SK-N-SH (cell line): ENCODE measurements at regions not wholly inside any gene's neighbourhood (a gene's known extent, or its start where the extent isn't known, plus 50 kb on each side); places are given as distances from the start of the nearest gene placed in this dataset.
"Not testable (repeated sequence)": the region's sequence is repeated elsewhere in the genome, so short reads cannot be mapped to it uniquely, and the experiment has no call there.

Source experiments
- CTCF ChIA-PET: fragments of 300-600, 350-600 bp; formaldehyde crosslinking; extraction: SDS; loops from one replicate; lab custom pipeline; 2021; lab: Yijun Ruan, JAX
- POLR2A ChIA-PET: fragments of 350-600 bp; sonication (Branson Sonifier 250); formaldehyde crosslinking; extraction: SDS; loops from one replicate; lab custom pipeline; 2020; ENCODE audit warnings: antibody characterized with exemption, inconsistent platforms; lab: Yijun Ruan, JAX
- DNase-seq: peaks from one replicate; pipeline ENCODE4 v3.0.0; 2012
- H2AFZ ChIP-seq: fragments of 200-600 bp; sonication (generic); 2 replicates; pipeline ENCODE4 v1.8.1; 2016; ENCODE audit warnings: antibody characterized with exemption, mild to moderate bottlenecking, low read depth
- H3F3A ChIP-seq: fragments of 200-600 bp; sonication (generic); replicated peaks from 2 replicates; pipeline ENCODE3; 2016; ENCODE audit warnings: antibody characterized with exemption, mild to moderate bottlenecking; ENCODE audit not compliant: insufficient read depth
- H3K27ac ChIP-seq, 2 experiments: fragments of 200-500 bp in 1 of 2; fragments of 200-600 bp in 1 of 2; sonication (Bioruptor generic) in 1 of 2; sonication (generic), shearing (Covaris generic) in 1 of 2; 2 replicates each; pipeline versions ENCODE4 v1.5.1 to v1.6.1; 2014 to 2016; ENCODE audit warnings: low read depth in 2 of 2, inconsistent platforms in 1 of 2, low read length in 1 of 2, mild to moderate bottlenecking in 1 of 2, mixed read lengths in 1 of 2
- H3K27me3 ChIP-seq: fragments of 200-600 bp; sonication (generic), shearing (Covaris generic); 2 replicates; pipeline ENCODE4 v1.6.1; 2016; ENCODE audit warnings: mixed run types; ENCODE audit not compliant: insufficient read depth
- H3K36me3 ChIP-seq, 2 experiments: fragments of 200-500 bp in 1 of 2; fragments of 200-600 bp in 1 of 2; sonication (Bioruptor generic) in 1 of 2; sonication (generic) in 1 of 2; replicated peaks in 1 of 2; 2 replicates each; pipeline versions ENCODE3 to v1.5.1; 2014 to 2016; ENCODE audit warnings: low read length in 1 of 2, mild to moderate bottlenecking in 1 of 2; ENCODE audit not compliant: insufficient read depth in 2 of 2, control insufficient read depth in 1 of 2
- H3K4me1 ChIP-seq, 2 experiments: fragments of 200-500 bp in 1 of 2; fragments of 200-600 bp in 1 of 2; sonication (Bioruptor generic) in 1 of 2; sonication (generic), shearing (Covaris generic) in 1 of 2; 2 replicates each; pipeline versions ENCODE4 v1.5.1 to v1.6.1; 2014 to 2016; ENCODE audit warnings: low read depth in 1 of 2, low read length in 1 of 2, mixed run types in 1 of 2; ENCODE audit not compliant: insufficient read depth in 2 of 2, control insufficient read depth in 1 of 2
- H3K4me2 ChIP-seq: fragments of 200-600 bp; sonication (generic), shearing (Covaris generic); 2 replicates; pipeline ENCODE4 v1.6.1; 2017; ENCODE audit warnings: mixed run types
- H3K4me3 ChIP-seq, 2 experiments: fragments of 200-500 bp in 1 of 2; fragments of 200-600 bp in 1 of 2; sonication (Bioruptor generic) in 1 of 2; sonication (generic), shearing (Covaris generic) in 1 of 2; 2 replicates each; pipeline versions ENCODE4 v1.5.1 to v1.8.1; 2014 to 2016; ENCODE audit warnings: low read depth in 2 of 2, inconsistent platforms in 1 of 2, low read length in 1 of 2, mild to moderate bottlenecking in 1 of 2, mixed read lengths in 1 of 2, moderate library complexity in 1 of 2
- H3K79me2 ChIP-seq: fragments of 200-600 bp; sonication (generic); 2 replicates; pipeline ENCODE4 v1.8.1; 2017; ENCODE audit warnings: mild to moderate bottlenecking; ENCODE audit not compliant: insufficient read depth
- H3K9ac ChIP-seq: fragments of 200-600 bp; sonication (generic); 2 replicates; pipeline ENCODE4 v1.6.1; 2017; ENCODE audit warnings: mixed run types
- H3K9me2 ChIP-seq: fragments of 200-600 bp; sonication (generic); 2 replicates; pipeline ENCODE4 v1.6.1; 2017; ENCODE audit warnings: mixed run types
- H3K9me3 ChIP-seq: fragments of 200-600 bp; sonication (generic); 2 replicates; pipeline ENCODE4 v1.6.1; 2017; ENCODE audit warnings: mixed run types, mild to moderate bottlenecking, moderate library complexity
- H4K20me1 ChIP-seq: fragments of 200-600 bp; sonication (generic); 2 replicates; pipeline ENCODE4 v1.6.1; 2017; ENCODE audit warnings: mild to moderate bottlenecking, mixed run types; ENCODE audit not compliant: insufficient read depth
- CHD2 ChIP-seq: fragments of 150-350 bp; IDR thresholded peaks from 2 replicates; pipeline ENCODE4 v1.6.1; 2018; ENCODE audit warnings: low read length; ENCODE audit not compliant: partially characterized antibody
- CTCF ChIP-seq: fragments of 200-600 bp; sonication (generic); IDR thresholded peaks from 2 replicates; pipeline ENCODE4 v1.6.1; 2017; ENCODE audit warnings: antibody characterized with exemption, mild to moderate bottlenecking, moderate library complexity
- MEF2A ChIP-seq: IDR thresholded peaks from 2 replicates; pipeline ENCODE4 v1.4.0; 2012; ENCODE audit warnings: low read depth, borderline replicate concordance
- PBX3 ChIP-seq: IDR thresholded peaks from 2 replicates; pipeline ENCODE4; 2012
- POLR2AphosphoS5 ChIP-seq: IDR thresholded peaks from 2 replicates; pipeline ENCODE4 v1.6.1; 2012; ENCODE audit warnings: low read depth, low read length
- RCOR1 ChIP-seq: fragments of 150-350 bp; IDR thresholded peaks from 2 replicates; pipeline ENCODE4 v1.6.1; 2017; ENCODE audit warnings: antibody characterized with exemption, low read length
- REST ChIP-seq: IDR thresholded peaks from 2 replicates; pipeline ENCODE4 v1.6.1; 2012; ENCODE audit warnings: mild to moderate bottlenecking, low read depth, low read length, moderate library complexity
- TCF12 ChIP-seq: IDR thresholded peaks from 2 replicates; pipeline ENCODE4 v1.4.0; 2012
- TEAD4 ChIP-seq: IDR thresholded peaks from 2 replicates; pipeline ENCODE4 v1.4.0; 2012; ENCODE audit warnings: mild to moderate bottlenecking, borderline replicate concordance; ENCODE audit not compliant: insufficient read depth
- WGBS: methylation state at CpG from one replicate; pipeline ENCODE4 v1.1.6; 2017; ENCODE audit warnings: low lambda C conversion rate; 5-methylcytosine and 5-hydroxymethylcytosine counted together
- TF ChIP-seq, protein P1 (sequence below): IDR thresholded peaks from 2 replicates; pipeline ENCODE4 v1.4.0; 2012; ENCODE audit warnings: low read depth
- TF ChIP-seq, protein P2 (sequence below): IDR thresholded peaks from 2 replicates; pipeline ENCODE4 v1.4.0; 2012; ENCODE audit warnings: low read depth, borderline replicate concordance

GRCh38 chr5:53749621-53750020 lies 189.2 kb downstream of the NDUFS4 start (continued):
- TF ChIP-seq REST = no peak
- TF ChIP-seq, protein P1, sequence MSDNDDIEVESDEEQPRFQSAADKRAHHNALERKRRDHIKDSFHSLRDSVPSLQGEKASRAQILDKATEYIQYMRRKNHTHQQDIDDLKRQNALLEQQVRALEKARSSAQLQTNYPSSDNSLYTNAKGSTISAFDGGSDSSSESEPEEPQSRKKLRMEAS = no peak
- TF ChIP-seq MEF2A = no peak
- no peak for TF ChIP-seq RCOR1
- TF ChIP-seq POLR2AphosphoS5 = no peak
- no peak for TF ChIP-seq PBX3
- no peak for TF ChIP-seq CHD2

GRCh38 chr5:53752282-53752681 lies 191.8 kb downstream of the NDUFS4 start:
- H3K79me2 ChIP-seq, H3K4me2 ChIP-seq, H4K20me1 ChIP-seq, POLR2A ChIA-PET, H3K9me2 ChIP-seq, H3K4me3 ChIP-seq, H3F3A ChIP-seq, H3K4me1 ChIP-seq, H3K36me3 ChIP-seq, CTCF ChIA-PET, DNase-seq, H3K27ac ChIP-seq, H3K27me3 ChIP-seq, H3K9ac ChIP-seq, H3K9me3 ChIP-seq, H2AFZ ChIP-seq: not testable (repeated sequence)
- WGBS = 32% methylated on average over 7 of the region's 7 CpGs

DNA sequence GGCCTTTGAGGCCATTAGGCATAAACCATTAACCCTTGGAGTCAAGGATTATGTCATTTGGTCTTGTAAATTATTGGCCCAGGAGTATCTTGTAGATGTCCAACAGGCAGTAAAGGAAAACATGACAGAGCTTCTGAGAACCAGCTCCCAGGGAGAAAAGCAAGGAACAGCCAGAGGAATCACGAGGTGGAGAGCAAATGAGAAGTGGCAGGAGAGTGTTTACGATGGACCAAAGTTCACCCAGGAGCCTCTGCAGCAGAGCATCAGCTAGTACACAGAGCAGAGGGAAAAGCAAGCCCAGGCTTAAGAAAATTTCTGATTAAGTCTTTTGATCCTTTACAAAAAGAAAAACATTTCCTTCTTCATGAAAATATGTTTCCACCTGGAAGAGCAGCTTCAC lies 206.2 kb downstream of the NDUFS4 start:
- no peak overlapping the region for H2AFZ ChIP-seq
- no peaks in the 10 kb centered on the region for H3F3A ChIP-seq
- WGBS = 11% methylated on average over 2 of the region's 2 CpGs
- no peaks in the 10 kb centered on the region for H3K9me3 ChIP-seq
- no peaks in the 10 kb centered on the region for H3K36me3 ChIP-seq
- H3K9ac ChIP-seq = no peak overlapping the region
- CTCF ChIA-PET = no interaction called here
- POLR2A ChIA-PET = no interaction called here
- H3K4me2 ChIP-seq = no peak overlapping the region
- H3K4me3 ChIP-seq = no peak overlapping the region
- H4K20me1 ChIP-seq = no peaks in the 10 kb centered on the region
- no peaks in the 10 kb centered on the region for H3K27me3 ChIP-seq
- H3K79me2 ChIP-seq = no peaks in the 10 kb centered on the region
- H3K9me2 ChIP-seq = no peaks in the 10 kb centered on the region
- H3K27ac ChIP-seq = no peak overlapping the region
- no peak for DNase-seq
- no peaks in the 10 kb centered on the region for H3K4me1 ChIP-seq
- TF ChIP-seq, protein P2, sequence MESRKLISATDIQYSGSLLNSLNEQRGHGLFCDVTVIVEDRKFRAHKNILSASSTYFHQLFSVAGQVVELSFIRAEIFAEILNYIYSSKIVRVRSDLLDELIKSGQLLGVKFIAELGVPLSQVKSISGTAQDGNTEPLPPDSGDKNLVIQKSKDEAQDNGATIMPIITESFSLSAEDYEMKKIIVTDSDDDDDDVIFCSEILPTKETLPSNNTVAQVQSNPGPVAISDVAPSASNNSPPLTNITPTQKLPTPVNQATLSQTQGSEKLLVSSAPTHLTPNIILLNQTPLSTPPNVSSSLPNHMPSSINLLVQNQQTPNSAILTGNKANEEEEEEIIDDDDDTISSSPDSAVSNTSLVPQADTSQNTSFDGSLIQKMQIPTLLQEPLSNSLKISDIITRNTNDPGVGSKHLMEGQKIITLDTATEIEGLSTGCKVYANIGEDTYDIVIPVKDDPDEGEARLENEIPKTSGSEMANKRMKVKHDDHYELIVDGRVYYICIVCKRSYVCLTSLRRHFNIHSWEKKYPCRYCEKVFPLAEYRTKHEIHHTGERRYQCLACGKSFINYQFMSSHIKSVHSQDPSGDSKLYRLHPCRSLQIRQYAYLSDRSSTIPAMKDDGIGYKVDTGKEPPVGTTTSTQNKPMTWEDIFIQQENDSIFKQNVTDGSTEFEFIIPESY = no peak
- TF ChIP-seq TEAD4 (no peak), REST (no peak), CTCF (no peak), RCOR1 (no peak), TCF12 (no peak)
- TF ChIP-seq, protein P1 = no peak
